ENCODE measurements at regions not wholly inside any gene's neighbourhood (a gene's known extent, or its start where the extent isn't known, plus 50 kb on each side); places are given as distances from the start of the nearest gene placed in this dataset.

GRCh38 chr17:79533116-79533515, 77.7 kb downstream of the RBFOX3 start:
- TF ChIP-seq CTCF (IDR thresholded peaks at IDR 0.05; ENCODE audit: extremely low read depth in 1 of 2, insufficient read depth in 1 of 2, low read depth in 1 of 2, low read length in 2 of 2): no peak
- TF ChIP-seq FOS (IDR thresholded peaks at IDR 0.05; ENCODE audit: borderline replicate concordance, insufficient read depth, low read length): no peak
- TF ChIP-seq POLR2A (IDR thresholded peaks at IDR 0.05; ENCODE audit: low read depth, low read length): no peak
- TF ChIP-seq EZH2 (IDR thresholded peaks at IDR 0.05; ENCODE audit: borderline replicate concordance, low read depth, low read length, severe bottlenecking): no peak
- no peak for TF ChIP-seq MAX (IDR thresholded peaks at IDR 0.05; ENCODE audit: insufficient read depth, insufficient read length)
- TF ChIP-seq GATA2 (IDR thresholded peaks at IDR 0.05; ENCODE audit: insufficient read depth, insufficient read length, low read depth, low read length): no peak
- no peak for TF ChIP-seq POLR2AphosphoS5 (IDR thresholded peaks at IDR 0.05; ENCODE audit: insufficient read depth, low read depth, low read length)
- TF ChIP-seq MYC (IDR thresholded peaks at IDR 0.05; ENCODE audit: low read depth, low read length): no peak
- no peak for TF ChIP-seq JUN (IDR thresholded peaks at IDR 0.05; ENCODE audit: borderline replicate concordance, insufficient read depth, insufficient read length, low read depth)
- Histone ChIP-seq H3K9ac (replicated peaks; ENCODE audit: extremely low read depth, insufficient read depth, low read length) (no peak overlapping the region), H4K20me1 (replicated peaks; ENCODE audit: control insufficient read depth, extremely low read depth, insufficient read depth, low read length) (no peaks in the 10 kb centered on the region), H3K27ac (ENCODE audit: insufficient read depth, low read depth, low read length) (no peak overlapping the region), H3K4me2 (ENCODE audit: insufficient read depth, low read length) (no peak overlapping the region), H3K9me1 (replicated peaks; ENCODE audit: control insufficient read depth, extremely low read depth, insufficient read depth, low read length) (no peaks in the 10 kb centered on the region), H3K27me3 (ENCODE audit: control insufficient read depth in 2 of 2, insufficient read depth in 2 of 2, low read length in 2 of 2) (no peaks in the 10 kb centered on the region), H3K4me3 (replicated peaks in 1 of 3; ENCODE audit: insufficient read depth in 1 of 3, low read depth in 1 of 3, low read length in 3 of 3) (no peak overlapping the region), H3K79me2 (ENCODE audit: control insufficient read depth, insufficient read depth, low read length) (no peaks in the 10 kb centered on the region), H3K36me3 (ENCODE audit: control insufficient read depth in 2 of 2, extremely low read depth in 1 of 2, insufficient read depth in 2 of 2, low read length in 2 of 2) (no peaks in the 10 kb centered on the region), H3K4me1 (ENCODE audit: control insufficient read depth, extremely low read depth, insufficient read depth, low read length) (no peaks in the 10 kb centered on the region), H3K9me3 (replicated peaks; ENCODE audit: control insufficient read depth, insufficient read depth, low read length) (no peaks in the 10 kb centered on the region), H2AFZ (ENCODE audit: low read depth, low read length) (no peak overlapping the region)
- no TSS peak for BruUV-seq (replicated peaks)
- ChIA-PET POLR2A (no interaction called here), CTCF (no interaction called here)
- intact Hi-C loops (cut with micrococcal nuclease): no loop called here
- DNase-seq (ENCODE audit: low read depth, low spot score) (no peak), FAIRE-seq (no peak)
- dilution Hi-C loops (cut with MboI; ENCODE audit: extremely low pct_ligation_motif_present, low sequenced_read_pairs): no loop called here
